T47D (cell line): ENCODE measurements at regions not wholly inside any gene's neighbourhood (a gene's known extent, or its start where the extent isn't known, plus 50 kb on each side); places are given as distances from the start of the nearest gene placed in this dataset.
"Not testable (repeated sequence)": the region's sequence is repeated elsewhere in the genome, so short reads cannot be mapped to it uniquely, and the experiment has no call there.

Experiments used
- DNase-seq, 2 experiments: peaks; one replicate each; pipeline versions ENCODE4 v3.0.0 to v3.0.0-alpha.2; 2011 to 2012; ENCODE audit warnings: low read depth in 1 of 2, low spot score in 1 of 2
- JUND ChIP-seq: IDR thresholded peaks from 2 replicates; pipeline ENCODE4 v1.6.1; 2012; ENCODE audit warnings: low read depth
- in situ Hi-C: cut with HindIII; loops from 2 replicates; pipeline ENCODE4 v1.10.0; 2016; ENCODE audit warnings: low sequenced_read_pairs, low pct_unique_long_range_greater_than_20kb

DNA sequence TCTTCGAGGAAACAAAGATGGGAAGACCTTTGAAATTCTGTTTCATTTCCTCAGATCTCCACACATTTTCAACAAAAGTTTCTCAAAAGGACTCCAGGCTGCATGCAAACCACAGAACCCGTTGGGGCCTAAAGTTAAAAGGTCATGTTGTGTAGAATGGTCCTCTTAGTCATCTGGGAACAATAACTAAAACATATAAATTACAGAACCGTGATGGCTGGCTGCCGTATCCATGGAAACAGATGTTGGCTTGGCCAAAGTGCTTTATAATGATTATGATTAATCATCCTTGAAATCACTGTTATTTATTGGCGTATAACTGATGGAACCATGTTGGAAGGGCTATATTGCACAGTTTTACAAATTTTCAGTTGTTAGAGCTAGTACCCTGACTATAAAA is 182.8 kb upstream of the CRIM1 start:
- in situ Hi-C loops: no loop called here
- no peak for TF ChIP-seq JUND
- no peak for DNase-seq

DNA sequence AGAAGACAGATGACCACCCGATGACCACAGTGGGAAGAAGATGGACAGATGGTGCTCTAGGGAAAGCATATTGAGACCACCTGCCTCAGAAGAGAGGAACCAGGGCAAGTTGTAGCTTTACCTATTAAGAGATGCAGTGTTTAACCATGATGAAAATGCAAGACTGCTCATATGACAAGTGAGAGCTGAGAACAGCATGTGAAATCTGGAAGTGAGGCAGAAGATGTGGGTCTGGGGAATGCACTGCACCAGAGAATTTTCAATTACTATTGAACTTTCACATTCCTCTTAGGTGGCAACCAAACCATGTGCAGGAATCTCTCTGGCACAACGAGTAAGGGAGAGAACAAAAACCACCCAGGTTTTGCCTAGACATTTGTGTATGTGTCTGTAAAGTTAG is 184.8 kb upstream of the CRIM1 start:
- TF ChIP-seq JUND: no peak
- in situ Hi-C loops: no loop called here
- DNase-seq: no peak

DNA sequence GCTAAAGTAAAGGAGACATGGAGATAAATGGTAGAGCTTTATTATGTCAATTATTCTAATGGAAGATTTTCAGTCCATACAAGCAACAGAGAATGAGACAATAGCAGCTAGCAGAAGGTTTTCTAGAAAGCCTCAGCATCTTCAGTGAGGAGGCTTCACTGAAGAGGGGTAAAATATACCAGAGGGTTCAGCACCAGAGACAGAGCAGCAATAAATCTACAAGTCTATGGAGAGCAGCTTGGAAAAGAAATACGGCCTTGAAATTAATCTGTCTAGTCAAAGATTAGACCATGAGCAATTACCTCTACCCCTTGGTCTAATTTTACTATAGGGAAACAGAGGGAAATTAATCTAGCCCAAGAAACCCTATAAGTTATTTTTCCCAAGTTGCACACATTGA is 185.7 kb upstream of the CRIM1 start:
- in situ Hi-C loops: no loop called here
- TF ChIP-seq JUND: no peak
- DNase-seq: peak in 1 of 2 experiments; percentile 6

DNA sequence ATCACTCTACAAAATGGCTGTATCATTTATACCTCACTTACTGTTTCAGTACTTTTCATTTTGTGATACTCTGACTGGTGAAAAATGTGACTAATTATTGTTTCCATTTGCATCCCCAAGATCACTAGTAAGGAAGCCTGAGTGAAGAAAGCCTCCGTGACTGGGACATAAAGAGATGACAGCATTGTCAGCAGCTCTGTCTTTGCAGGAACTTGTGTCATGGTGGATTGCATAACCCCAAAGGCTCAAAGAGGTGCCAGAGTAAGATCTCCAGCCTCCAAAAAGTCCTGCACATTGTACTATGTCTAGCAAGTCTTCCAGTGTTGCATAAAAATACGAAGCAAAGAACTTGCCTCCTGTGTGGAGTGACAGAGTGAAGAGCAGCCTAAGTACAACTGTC is 187.5 kb upstream of the CRIM1 start:
- DNase-seq: no peak
- TF ChIP-seq JUND: no peak
- in situ Hi-C loops: no loop called here

DNA sequence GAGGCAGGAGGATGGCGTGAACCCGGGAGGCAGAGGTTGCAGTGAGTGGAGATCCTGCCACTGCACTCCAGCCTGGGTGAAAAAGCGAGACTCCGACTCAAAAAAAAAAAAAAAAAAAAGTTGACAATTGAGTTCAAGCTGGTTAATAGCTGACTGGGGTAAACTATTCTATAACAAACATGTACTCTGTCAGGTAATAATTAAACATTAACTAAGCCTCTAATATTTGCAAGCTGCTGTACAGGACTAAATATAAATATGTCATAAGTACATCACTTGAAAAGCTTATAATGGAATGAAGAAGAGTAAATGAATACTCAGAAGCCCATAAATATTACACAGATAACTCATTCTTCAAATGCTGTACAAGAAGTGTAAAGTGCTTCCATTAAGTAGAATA is 190.4 kb upstream of the CRIM1 start:
- in situ Hi-C loops: no loop called here
- TF ChIP-seq JUND: no peak

DNA sequence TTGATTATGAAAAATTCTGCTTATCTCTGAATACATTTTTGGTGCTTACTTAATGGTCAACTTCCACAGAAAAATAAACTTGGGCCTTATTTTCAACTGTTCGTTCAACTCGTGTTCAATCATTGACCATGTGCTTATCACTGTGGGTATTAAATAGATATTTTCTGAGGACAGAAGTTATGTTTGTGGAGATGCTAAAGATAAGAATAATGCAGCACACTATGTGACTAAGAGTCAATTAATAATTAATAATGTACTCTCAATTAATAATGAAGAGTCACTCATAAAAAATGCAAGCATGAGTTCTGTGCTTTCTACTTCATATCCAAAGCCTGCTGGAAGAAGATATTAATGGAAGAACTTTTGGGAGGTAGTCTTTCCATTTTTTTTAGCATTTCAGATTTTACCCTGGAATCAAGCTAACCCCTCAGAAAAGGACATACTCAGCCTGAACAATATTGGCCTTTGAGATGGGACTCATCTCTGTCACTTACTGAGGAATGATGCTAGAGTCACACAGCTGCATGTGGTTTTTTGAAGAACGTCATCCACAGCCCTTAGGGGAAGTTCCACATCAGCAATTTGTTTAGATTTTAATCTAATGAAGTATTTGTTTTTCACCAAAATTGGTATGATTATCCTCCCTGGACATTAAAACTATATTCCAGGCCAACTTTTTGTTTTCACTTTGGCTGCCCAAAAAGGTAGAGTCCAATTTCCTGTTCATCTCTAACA is 191.9 kb upstream of the CRIM1 start:
- no peak for TF ChIP-seq JUND
- in situ Hi-C loops: no loop called here
- DNase-seq: no peak

More for the DNA sequence above, 190.4 kb upstream of the CRIM1 start:
- DNase-seq: no peak

DNA sequence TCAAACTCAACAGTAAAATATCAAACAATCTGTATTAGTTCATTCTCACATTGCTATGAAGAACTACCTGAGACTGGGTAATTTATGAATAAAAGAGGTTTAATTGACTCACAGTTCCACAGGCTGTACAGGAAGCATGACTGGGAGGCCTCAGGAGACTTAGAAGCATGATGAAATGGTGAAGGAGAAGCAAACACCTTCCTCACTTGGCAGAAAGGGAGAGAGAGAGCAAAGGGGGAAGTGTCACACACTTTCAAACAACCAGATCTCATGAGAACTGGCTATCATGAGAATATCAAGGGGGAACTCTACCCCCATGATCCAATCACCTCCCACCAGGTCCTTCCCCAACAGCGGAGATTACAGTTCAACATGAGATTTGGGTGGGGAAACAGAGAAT is 198.5 kb upstream of the CRIM1 start:
- in situ Hi-C loops, DNase-seq: not testable (repeated sequence)

DNA sequence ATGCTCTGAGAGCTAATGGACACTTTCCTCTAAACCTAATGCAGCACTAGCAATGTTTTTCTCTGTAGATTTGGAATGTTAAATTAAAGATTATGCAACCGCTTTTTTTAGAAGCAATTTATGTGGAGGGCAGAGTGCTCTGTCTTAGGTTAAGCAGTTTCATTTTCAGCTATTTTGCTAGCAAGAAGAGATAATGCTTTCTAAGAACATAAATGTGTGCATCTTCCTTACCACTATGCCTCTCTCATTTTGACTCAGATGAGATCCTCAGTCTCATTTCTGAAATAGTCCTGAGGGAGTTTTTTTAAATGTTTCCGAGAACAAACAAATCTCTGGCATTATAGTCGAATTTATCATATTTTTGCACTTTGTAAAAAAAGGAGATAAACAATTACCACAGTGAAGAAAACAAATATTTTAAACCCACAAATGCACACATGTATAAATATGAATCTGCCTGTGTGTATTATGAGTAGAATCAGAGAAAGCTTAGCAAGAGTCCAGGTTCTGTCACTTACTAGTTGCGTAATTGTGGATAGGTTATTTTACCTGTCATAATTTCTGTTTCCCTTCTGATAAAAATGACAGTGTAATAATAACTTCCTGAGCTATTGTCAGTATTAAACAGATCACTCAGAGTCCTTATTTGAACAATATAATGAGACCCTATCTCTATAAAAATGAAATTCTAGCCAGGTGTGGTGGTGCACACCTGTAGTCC is 207.7 kb upstream of the CRIM1 start:
- no peak for TF ChIP-seq JUND
- DNase-seq: no peak
- in situ Hi-C loops: no loop called here

DNA sequence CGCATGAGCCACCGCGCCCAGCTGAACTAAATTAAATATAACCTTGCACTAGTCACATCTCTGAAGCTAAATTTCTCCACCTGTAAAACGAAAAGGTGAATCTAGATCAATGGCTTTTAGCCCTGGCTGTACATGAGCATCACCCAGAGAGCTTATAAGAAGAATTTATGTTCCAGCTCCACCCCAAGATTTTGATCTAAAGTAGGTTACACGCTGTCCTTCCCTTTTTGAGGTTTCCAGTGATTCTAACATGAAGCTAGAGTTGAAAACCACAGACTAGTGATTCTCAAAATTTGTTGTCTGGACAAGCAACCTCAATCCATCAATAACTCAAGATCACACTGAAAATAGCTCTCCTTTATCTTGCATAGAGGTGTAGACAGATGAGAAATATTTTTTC is 208.8 kb upstream of the CRIM1 start:
- no peak for DNase-seq
- in situ Hi-C loops: no loop called here
- no peak for TF ChIP-seq JUND

DNA sequence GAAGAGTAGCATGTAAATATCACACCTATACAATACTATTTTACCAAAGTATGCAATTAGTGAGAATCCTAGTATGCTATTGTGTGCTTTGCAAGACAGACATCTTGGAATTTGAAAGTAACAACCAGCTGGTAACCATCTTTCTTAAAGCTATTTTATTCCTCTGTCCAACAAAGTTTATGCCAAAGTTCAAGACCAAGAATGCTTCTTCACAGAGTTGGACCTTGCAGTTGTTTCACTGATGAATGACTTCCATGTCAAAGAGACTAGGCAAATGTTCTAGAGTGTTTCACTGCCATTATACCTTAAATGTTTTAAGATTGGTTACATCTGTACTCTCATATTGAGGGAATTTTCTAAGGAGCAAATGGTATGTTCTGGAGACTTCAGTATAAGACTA is 215.2 kb upstream of the CRIM1 start:
- in situ Hi-C loops: no loop called here
- no peak for TF ChIP-seq JUND
- DNase-seq: no peak

DNA sequence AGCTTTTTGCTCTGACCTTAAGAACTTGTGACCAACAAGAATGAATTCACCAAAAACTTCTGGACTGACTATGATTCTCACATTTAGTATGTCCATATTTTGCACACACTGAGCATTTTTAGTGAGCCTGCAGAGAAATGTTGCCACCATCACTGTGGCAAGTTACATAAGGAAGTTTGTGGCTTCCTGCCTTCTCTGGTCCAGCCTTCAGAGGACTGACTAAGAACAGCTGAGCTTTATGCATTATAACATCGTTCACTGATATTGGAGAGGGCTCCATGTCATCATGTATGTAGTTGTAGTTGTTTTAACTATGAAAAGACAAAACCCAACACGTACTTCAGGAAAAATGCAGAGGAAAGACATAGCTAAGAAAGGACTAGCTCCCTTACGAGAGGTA is 218.0 kb upstream of the CRIM1 start:
- DNase-seq: no peak
- in situ Hi-C loops: no loop called here
- TF ChIP-seq JUND: no peak

DNA sequence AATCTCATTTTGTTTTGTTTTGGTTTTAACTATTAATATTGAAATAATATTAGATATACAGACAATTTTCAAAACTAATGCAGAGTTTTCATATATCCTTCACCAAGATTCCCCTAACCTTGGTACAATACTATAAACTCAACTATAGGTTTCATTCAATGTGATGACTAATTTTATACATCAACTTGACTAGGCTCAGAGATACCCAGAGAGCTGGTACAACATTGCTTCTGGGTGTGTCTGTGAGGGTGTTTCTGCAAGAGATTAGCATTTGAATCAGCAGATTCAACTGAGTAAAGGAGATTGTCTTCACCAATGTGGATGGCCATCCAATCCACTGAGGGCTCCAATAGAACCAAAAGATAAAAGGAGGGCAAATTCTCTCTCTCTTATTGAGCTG is 221.3 kb upstream of the CRIM1 start:
- no peak for TF ChIP-seq JUND
- DNase-seq: no peak
- in situ Hi-C loops: no loop called here

DNA sequence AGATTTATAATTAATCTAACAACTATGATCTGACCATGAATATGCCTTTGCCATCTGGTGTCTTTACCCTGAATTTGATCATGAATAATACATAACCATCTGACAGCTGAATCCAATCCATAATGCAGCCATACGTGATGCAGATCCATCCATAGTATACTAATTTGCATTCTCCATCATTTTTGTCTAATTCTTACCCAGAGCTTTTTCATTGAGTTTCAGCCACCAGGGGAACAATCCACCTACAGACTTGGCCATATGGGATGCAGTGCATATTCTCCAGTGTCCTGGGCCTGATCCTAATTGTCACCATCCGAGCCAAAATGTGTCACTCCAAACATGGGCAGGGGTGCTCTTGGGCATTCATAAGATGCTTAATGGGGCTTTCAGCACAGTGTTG is 227.2 kb upstream of the CRIM1 start:
- in situ Hi-C loops: no loop called here
- DNase-seq: no peak
- TF ChIP-seq JUND: no peak

DNA sequence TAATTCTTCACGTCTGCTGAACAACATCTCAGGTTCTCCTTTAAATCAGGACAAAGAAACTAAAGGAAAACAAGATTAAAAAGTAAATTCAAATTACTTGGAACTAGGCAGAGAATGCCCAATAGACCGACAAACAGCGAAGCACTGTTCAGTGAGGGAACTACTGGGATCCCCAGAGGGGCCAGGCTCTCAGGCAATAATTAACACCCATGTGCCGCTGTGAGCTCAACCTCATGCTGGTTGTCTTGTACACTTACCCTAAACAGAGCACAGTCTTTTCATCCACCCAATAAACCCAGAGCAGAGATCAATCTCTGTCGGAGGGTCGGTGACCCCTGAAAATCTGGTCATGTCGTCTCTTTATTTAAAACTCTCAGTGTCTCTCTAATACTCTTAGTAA is 229.9 kb upstream of the CRIM1 start:
- in situ Hi-C loops: no loop called here
- no peak for DNase-seq
- no peak for TF ChIP-seq JUND
